NCI-H187 treated with DMSO at 0.1 percent for 48 hours (cell line): ENCODE measurements at regions not wholly inside any gene's neighbourhood (a gene's known extent, or its start where the extent isn't known, plus 50 kb on each side); places are given as distances from the start of the nearest gene placed in this dataset.

Source experiments
- DNase-seq: peaks from one replicate; lab custom pipeline; 2025; lab: John Stamatoyannopoulos, UW

DNA sequence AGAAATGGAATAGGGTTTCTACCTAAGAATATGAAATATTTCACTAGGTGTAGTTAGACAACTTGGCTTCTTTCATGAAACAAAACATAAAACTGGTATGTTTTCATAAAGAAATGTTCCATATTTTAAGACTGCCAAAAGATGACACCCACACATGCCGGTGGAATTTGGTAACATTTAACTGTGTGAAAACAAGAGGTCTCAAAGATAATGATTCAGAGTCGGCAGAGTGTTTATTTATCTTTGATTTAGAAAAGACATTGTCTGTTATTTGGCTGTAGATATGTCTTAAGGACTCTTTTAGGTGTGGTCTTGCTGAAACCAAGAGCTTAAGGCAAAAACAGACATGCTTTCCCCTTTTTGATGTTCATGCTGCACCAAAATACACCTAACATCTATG, 63.5 kb upstream of the FN1 start:
- DNase-seq: no peak

- no peak for DNase-seq
These were observed 62.6 kb upstream of the FN1 start for GRCh38 chr2:215498431-215498830.

DNA sequence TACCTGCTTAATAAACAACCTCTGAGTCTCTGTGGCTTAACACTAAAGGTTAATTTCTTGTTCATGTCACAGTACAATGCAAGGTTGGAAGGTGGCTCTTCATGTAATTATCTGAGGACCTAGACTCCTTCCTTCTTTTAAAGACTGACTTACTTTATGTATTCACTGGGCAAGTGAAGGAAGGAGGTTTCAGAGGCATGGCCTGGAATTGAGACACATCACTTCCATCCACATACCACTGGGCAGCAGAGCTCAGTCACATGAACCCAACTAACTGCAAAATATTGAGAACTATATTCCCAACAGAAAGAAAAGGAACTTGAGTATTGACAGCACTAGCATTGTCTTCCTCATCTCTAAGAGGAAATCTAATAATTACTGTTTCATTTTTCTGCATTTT, 57.5 kb upstream of the FN1 start:
- no peak for DNase-seq

DNA sequence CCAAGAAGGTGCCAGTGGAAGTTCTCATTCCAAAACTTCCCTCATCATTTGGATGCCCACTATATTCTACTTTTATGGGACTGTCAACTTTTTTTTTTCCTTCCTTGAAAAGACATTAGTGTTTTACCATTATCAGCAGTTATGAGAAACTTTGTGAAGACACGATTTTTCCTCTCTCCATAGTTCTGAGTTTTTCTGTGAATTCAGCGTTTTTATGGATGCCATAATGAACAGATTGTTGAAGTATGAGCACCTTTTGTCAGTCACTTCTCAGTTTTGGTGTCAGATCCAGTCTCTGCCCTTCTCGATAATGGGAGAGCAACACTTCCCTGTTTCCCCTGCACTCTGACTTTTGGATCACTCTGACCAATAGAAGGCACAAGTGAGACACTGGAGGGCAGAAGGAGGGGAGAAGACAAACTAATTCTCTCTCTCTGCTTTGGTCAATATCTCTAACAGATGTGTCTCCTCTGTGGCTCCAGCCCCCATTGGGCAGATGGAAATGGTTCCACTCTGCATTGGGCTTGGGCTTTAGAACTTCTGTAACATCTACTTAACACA, 53.5 kb upstream of the FN1 start:
- DNase-seq: no peak

GRCh38 chr2:215487002-215487372, 51.1 kb upstream of the FN1 start:
- DNase-seq: no peak

GRCh38 chr2:215486291-215487001, 50.6 kb upstream of the FN1 start:
- no peak for DNase-seq
